GM23338 (cell line): ENCODE measurements at regions not wholly inside any gene's neighbourhood (a gene's known extent, or its start where the extent isn't known, plus 50 kb on each side); places are given as distances from the start of the nearest gene placed in this dataset.

Experiments
- ATAC-seq: fragments of 200-7000 bp; cut with Tn5 transposase; 3 replicates; pipeline ENCODE4 v1.9.1; 2020
- DNase-seq: peaks from one replicate; pipeline ENCODE4 v3.0.0-alpha.2; 2015; ENCODE audit warnings: low spot score
- H2AFZ ChIP-seq: fragments of 200-600 bp; sonication (generic); 2 replicates; pipeline ENCODE4 v1.8.0; 2016; ENCODE audit warnings: antibody characterized with exemption, mild to moderate bottlenecking, moderate library complexity
- H3F3A ChIP-seq: fragments of 200-600 bp; sonication (generic); replicated peaks from 2 replicates; pipeline ENCODE4 v1.8.0; 2017; ENCODE audit warnings: antibody characterized with exemption, mixed run types, low read depth
- H3K27ac ChIP-seq: fragments of 200-600 bp; sonication (generic); 2 replicates; pipeline ENCODE4 v1.6.1; 2016; ENCODE audit warnings: low read depth
- H3K27me3 ChIP-seq: fragments of 200-600 bp; sonication (generic); 2 replicates; pipeline ENCODE4 v1.8.0; 2016; ENCODE audit warnings: mild to moderate bottlenecking, mixed run types, moderate library complexity; ENCODE audit not compliant: insufficient read depth
- H3K36me3 ChIP-seq: fragments of 200-600 bp; sonication (generic); 2 replicates; pipeline ENCODE4 v1.8.0; 2016; ENCODE audit warnings: mild to moderate bottlenecking; ENCODE audit not compliant: insufficient read depth
- H3K4me1 ChIP-seq: fragments of 200-600 bp; sonication (generic); 2 replicates; pipeline ENCODE4 v1.8.0; 2016; ENCODE audit warnings: mild to moderate bottlenecking, moderate library complexity; ENCODE audit not compliant: insufficient read depth
- H3K4me2 ChIP-seq: fragments of 200-600 bp; sonication (generic); 2 replicates; pipeline ENCODE4 v1.7.1; 2017; ENCODE audit warnings: mixed run types
- H3K4me3 ChIP-seq: fragments of 200-600 bp; sonication (generic); 2 replicates; pipeline ENCODE4 v1.6.1; 2016; ENCODE audit warnings: mixed run types
- H3K79me2 ChIP-seq: fragments of 200-600 bp; sonication (generic); replicated peaks from 2 replicates; pipeline ENCODE4 v1.8.0; 2017; ENCODE audit warnings: mild to moderate bottlenecking; ENCODE audit not compliant: insufficient read depth
- H3K9me2 ChIP-seq: fragments of 200-600 bp; sonication (generic); 2 replicates; pipeline ENCODE4 v1.8.0; 2017; ENCODE audit not compliant: insufficient read depth
- H4K20me1 ChIP-seq: fragments of 200-600 bp; sonication (generic); replicated peaks from 2 replicates; pipeline ENCODE4 v1.8.0; 2017; ENCODE audit warnings: mild to moderate bottlenecking; ENCODE audit not compliant: insufficient read depth
- H3K27ac Mint-ChIP-seq: 2 replicates; pipeline ENCODE4 v1.8.0; 2020; ENCODE audit warnings: inconsistent platforms, mild to moderate bottlenecking, moderate library complexity, mixed read lengths
- H3K27me3 Mint-ChIP-seq: 3 replicates; pipeline ENCODE4 v1.8.0; 2022; ENCODE audit warnings: low read depth, mild to moderate bottlenecking, moderate library complexity, mixed read lengths, inconsistent platforms; ENCODE audit not compliant: insufficient read depth, poor library complexity
- H3K36me3 Mint-ChIP-seq: 3 replicates; pipeline ENCODE4 v1.8.0; 2021; ENCODE audit warnings: low read depth, mild to moderate bottlenecking, inconsistent platforms, moderate library complexity, mixed read lengths
- H3K4me1 Mint-ChIP-seq: 3 replicates; pipeline ENCODE4 v1.8.0; 2020; ENCODE audit warnings: mild to moderate bottlenecking, inconsistent platforms, mixed read lengths
- H3K4me3 Mint-ChIP-seq: 3 replicates; pipeline ENCODE4 v1.8.0; 2021; ENCODE audit warnings: moderate library complexity, mild to moderate bottlenecking, inconsistent platforms, mixed read lengths
- H3K9me3 Mint-ChIP-seq: 3 replicates; pipeline ENCODE4 v1.8.0; 2020; ENCODE audit warnings: moderate library complexity, mild to moderate bottlenecking, inconsistent platforms, mixed read lengths
- EZH2 ChIP-seq: fragments of 200-600 bp; sonication (generic); IDR thresholded peaks from one replicate; pipeline ENCODE4 v1.8.0; 2017; ENCODE audit warnings: antibody characterized with exemption, mild to moderate bottlenecking, low read depth; ENCODE audit not compliant: unreplicated experiment
- EZH2phosphoT487 ChIP-seq: fragments of 200-600 bp; sonication (generic); IDR thresholded peaks from one replicate; pipeline ENCODE4 v1.8.1; 2018; ENCODE audit warnings: antibody characterized with exemption; ENCODE audit not compliant: unreplicated experiment
- JUNB ChIP-seq: IDR thresholded peaks from one replicate; pipeline ENCODE4 v1.6.1; 2016; ENCODE audit warnings: antibody characterized with exemption; ENCODE audit not compliant: unreplicated experiment
- NANOG ChIP-seq: IDR thresholded peaks from 2 replicates; pipeline ENCODE4 v1.6.1; 2016; ENCODE audit warnings: antibody characterized with exemption, borderline replicate concordance
- POLR2AphosphoS5 ChIP-seq: IDR thresholded peaks from 2 replicates; pipeline ENCODE4 v1.6.1; 2016; ENCODE audit warnings: antibody characterized with exemption, low read depth
- ZNF114 ChIP-seq: fragments of 250-450 bp; sonication (Bioruptor Pico); IDR thresholded peaks from 2 replicates; pipeline ENCODE4 v1.5.0; 2020; ENCODE audit warnings: mild to moderate bottlenecking, moderate library complexity
- ZNF331 ChIP-seq: fragments of 250-450 bp; sonication (Bioruptor Pico); IDR thresholded peaks from 2 replicates; pipeline ENCODE4 v1.5.0; 2020; ENCODE audit warnings: low read depth, mild to moderate bottlenecking, moderate library complexity
- TF ChIP-seq, protein P1 (sequence below): IDR thresholded peaks from 2 replicates; pipeline ENCODE4 v1.6.1; 2016; ENCODE audit warnings: antibody characterized with exemption
- TF ChIP-seq, protein P2 (sequence below): fragments of 250-450 bp; sonication (Bioruptor Pico); IDR thresholded peaks from 2 replicates; pipeline ENCODE4 v1.5.0; 2020; ENCODE audit warnings: mild to moderate bottlenecking, moderate library complexity
- TF ChIP-seq, protein P3 (sequence below), 2 experiments: fragments of 200-600 bp in 1 of 2; sonication (generic) in 1 of 2; conservative IDR thresholded peaks; 2 replicates each; pipeline versions ENCODE4 v1.5.1 to v1.6.1; 2016 to 2017; ENCODE audit warnings: antibody characterized with exemption in 2 of 2, low read depth in 2 of 2, mild to moderate bottlenecking in 2 of 2, moderate library complexity in 1 of 2
- TF ChIP-seq, protein P4 (sequence below): IDR thresholded peaks from one replicate; pipeline ENCODE4 v1.6.1; 2018; ENCODE audit warnings: antibody characterized with exemption; ENCODE audit not compliant: unreplicated experiment

DNA sequence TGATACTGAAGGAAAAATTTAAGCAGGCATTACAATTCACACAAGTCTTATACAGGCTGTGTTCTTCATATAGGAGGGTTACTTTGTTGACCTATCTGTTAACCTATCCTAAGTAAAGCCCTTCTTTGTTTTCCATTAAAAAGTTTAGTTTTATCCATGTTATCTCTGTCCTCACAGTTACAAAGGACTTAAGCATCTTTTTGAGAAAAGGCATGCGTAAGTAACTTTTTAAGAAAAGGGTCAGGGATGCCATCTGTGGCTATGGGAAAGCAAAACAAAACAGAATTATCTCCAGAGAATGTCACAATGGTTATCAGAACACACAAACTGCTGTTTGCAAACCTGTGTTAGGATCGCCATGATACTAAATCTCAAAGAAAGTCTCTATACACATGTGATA, 295.8 kb upstream of the MTPN start:
- Histone ChIP-seq H3K27ac (no peak overlapping the region), H3K79me2 (no peaks in the 10 kb centered on the region), H4K20me1 (no peaks in the 10 kb centered on the region), H3K27me3 (no peaks in the 10 kb centered on the region), H3K4me3 (no peak overlapping the region), H3K36me3 (no peaks in the 10 kb centered on the region), H3K9me2 (peaks cover 8% of the 10 kb centered on the region; the same call in 1 of the 2 replicates), H3F3A (no peaks in the 10 kb centered on the region), H3K4me2 (no peak overlapping the region), H2AFZ (no peak overlapping the region), H3K4me1 (no peaks in the 10 kb centered on the region)
- Mint-ChIP-seq H3K9me3 (peaks cover 7% of the 10 kb centered on the region; the same call in 2 of the 3 replicates), H3K27ac (no peak overlapping the region), H3K4me1 (no peaks in the 10 kb centered on the region), H3K4me3 (no peak overlapping the region), H3K36me3 (peaks cover 4% of the 10 kb centered on the region; the same call in 2 of the 3 replicates), H3K27me3 (no peaks in the 10 kb centered on the region)
- no peak for ATAC-seq
- no peak for DNase-seq
- TF ChIP-seq POLR2AphosphoS5 (no peak), EZH2phosphoT487 (no peak), NANOG (no peak), JUNB (no peak), EZH2 (no peak), ZNF114 (CRISPR knock-in tag) (no peak), ZNF331 (no peak)
- TF ChIP-seq, protein P1, sequence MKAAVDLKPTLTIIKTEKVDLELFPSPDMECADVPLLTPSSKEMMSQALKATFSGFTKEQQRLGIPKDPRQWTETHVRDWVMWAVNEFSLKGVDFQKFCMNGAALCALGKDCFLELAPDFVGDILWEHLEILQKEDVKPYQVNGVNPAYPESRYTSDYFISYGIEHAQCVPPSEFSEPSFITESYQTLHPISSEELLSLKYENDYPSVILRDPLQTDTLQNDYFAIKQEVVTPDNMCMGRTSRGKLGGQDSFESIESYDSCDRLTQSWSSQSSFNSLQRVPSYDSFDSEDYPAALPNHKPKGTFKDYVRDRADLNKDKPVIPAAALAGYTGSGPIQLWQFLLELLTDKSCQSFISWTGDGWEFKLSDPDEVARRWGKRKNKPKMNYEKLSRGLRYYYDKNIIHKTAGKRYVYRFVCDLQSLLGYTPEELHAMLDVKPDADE, result no peak
- TF ChIP-seq, protein P2, sequence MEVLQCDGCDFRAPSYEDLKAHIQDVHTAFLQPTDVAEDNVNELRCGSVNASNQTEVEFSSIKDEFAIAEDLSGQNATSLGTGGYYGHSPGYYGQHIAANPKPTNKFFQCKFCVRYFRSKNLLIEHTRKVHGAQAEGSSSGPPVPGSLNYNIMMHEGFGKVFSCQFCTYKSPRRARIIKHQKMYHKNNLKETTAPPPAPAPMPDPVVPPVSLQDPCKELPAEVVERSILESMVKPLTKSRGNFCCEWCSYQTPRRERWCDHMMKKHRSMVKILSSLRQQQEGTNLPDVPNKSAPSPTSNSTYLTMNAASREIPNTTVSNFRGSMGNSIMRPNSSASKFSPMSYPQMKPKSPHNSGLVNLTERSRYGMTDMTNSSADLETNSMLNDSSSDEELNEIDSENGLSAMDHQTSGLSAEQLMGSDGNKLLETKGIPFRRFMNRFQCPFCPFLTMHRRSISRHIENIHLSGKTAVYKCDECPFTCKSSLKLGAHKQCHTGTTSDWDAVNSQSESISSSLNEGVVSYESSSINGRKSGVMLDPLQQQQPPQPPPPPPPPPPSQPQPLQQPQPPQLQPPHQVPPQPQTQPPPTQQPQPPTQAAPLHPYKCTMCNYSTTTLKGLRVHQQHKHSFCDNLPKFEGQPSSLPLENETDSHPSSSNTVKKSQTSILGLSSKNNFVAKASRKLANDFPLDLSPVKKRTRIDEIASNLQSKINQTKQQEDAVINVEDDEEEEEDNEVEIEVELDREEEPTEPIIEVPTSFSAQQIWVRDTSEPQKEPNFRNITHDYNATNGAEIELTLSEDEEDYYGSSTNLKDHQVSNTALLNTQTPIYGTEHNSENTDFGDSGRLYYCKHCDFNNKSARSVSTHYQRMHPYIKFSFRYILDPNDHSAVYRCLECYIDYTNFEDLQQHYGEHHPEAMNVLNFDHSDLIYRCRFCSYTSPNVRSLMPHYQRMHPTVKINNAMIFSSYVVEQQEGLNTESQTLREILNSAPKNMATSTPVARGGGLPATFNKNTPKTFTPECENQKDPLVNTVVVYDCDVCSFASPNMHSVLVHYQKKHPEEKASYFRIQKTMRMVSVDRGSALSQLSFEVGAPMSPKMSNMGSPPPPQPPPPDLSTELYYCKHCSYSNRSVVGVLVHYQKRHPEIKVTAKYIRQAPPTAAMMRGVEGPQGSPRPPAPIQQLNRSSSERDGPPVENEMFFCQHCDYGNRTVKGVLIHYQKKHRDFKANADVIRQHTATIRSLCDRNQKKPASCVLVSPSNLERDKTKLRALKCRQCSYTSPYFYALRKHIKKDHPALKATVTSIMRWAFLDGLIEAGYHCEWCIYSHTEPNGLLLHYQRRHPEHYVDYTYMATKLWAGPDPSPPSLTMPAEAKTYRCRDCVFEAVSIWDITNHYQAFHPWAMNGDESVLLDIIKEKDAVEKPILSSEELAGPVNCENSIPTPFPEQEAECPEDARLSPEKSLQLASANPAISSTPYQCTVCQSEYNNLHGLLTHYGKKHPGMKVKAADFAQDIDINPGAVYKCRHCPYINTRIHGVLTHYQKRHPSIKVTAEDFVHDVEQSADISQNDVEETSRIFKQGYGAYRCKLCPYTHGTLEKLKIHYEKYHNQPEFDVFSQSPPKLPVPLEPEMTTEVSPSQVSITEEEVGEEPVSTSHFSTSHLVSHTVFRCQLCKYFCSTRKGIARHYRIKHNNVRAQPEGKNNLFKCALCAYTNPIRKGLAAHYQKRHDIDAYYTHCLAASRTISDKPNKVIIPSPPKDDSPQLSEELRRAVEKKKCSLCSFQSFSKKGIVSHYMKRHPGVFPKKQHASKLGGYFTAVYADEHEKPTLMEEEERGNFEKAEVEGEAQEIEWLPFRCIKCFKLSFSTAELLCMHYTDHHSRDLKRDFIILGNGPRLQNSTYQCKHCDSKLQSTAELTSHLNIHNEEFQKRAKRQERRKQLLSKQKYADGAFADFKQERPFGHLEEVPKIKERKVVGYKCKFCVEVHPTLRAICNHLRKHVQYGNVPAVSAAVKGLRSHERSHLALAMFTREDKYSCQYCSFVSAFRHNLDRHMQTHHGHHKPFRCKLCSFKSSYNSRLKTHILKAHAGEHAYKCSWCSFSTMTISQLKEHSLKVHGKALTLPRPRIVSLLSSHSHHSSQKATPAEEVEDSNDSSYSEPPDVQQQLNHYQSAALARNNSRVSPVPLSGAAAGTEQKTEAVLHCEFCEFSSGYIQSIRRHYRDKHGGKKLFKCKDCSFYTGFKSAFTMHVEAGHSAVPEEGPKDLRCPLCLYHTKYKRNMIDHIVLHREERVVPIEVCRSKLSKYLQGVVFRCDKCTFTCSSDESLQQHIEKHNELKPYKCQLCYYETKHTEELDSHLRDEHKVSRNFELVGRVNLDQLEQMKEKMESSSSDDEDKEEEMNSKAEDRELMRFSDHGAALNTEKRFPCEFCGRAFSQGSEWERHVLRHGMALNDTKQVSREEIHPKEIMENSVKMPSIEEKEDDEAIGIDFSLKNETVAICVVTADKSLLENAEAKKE (CRISPR knock-in tag), result no peak
- TF ChIP-seq, protein P3, sequence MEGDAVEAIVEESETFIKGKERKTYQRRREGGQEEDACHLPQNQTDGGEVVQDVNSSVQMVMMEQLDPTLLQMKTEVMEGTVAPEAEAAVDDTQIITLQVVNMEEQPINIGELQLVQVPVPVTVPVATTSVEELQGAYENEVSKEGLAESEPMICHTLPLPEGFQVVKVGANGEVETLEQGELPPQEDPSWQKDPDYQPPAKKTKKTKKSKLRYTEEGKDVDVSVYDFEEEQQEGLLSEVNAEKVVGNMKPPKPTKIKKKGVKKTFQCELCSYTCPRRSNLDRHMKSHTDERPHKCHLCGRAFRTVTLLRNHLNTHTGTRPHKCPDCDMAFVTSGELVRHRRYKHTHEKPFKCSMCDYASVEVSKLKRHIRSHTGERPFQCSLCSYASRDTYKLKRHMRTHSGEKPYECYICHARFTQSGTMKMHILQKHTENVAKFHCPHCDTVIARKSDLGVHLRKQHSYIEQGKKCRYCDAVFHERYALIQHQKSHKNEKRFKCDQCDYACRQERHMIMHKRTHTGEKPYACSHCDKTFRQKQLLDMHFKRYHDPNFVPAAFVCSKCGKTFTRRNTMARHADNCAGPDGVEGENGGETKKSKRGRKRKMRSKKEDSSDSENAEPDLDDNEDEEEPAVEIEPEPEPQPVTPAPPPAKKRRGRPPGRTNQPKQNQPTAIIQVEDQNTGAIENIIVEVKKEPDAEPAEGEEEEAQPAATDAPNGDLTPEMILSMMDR (conservative IDR thresholded peaks at IDR 0.05; ENCODE audit: low read depth in 2 of 2), result no peak
- TF ChIP-seq, protein P4, sequence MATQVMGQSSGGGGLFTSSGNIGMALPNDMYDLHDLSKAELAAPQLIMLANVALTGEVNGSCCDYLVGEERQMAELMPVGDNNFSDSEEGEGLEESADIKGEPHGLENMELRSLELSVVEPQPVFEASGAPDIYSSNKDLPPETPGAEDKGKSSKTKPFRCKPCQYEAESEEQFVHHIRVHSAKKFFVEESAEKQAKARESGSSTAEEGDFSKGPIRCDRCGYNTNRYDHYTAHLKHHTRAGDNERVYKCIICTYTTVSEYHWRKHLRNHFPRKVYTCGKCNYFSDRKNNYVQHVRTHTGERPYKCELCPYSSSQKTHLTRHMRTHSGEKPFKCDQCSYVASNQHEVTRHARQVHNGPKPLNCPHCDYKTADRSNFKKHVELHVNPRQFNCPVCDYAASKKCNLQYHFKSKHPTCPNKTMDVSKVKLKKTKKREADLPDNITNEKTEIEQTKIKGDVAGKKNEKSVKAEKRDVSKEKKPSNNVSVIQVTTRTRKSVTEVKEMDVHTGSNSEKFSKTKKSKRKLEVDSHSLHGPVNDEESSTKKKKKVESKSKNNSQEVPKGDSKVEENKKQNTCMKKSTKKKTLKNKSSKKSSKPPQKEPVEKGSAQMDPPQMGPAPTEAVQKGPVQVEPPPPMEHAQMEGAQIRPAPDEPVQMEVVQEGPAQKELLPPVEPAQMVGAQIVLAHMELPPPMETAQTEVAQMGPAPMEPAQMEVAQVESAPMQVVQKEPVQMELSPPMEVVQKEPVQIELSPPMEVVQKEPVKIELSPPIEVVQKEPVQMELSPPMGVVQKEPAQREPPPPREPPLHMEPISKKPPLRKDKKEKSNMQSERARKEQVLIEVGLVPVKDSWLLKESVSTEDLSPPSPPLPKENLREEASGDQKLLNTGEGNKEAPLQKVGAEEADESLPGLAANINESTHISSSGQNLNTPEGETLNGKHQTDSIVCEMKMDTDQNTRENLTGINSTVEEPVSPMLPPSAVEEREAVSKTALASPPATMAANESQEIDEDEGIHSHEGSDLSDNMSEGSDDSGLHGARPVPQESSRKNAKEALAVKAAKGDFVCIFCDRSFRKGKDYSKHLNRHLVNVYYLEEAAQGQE, result no peak
